Vagina (tissue), 2 donors: ENCODE measurements at regions not wholly inside any gene's neighbourhood (a gene's known extent, or its start where the extent isn't known, plus 50 kb on each side); places are given as distances from the start of the nearest gene placed in this dataset.

Experiments
- POLR2A ChIP-seq, 2 donors: fragments of 450-650 bp; IDR thresholded peaks; one replicate each; pipeline ENCODE4 v1.6.1; 2017; ENCODE audit warnings: antibody characterized with exemption in 2 of 2, mild to moderate bottlenecking in 2 of 2, moderate library complexity in 2 of 2
- TF ChIP-seq, protein P1 (sequence below), 3 experiments: fragments of 450-650 bp in 2 of 3; fragments of 200-600 bp in 1 of 3; sonication (generic) in 1 of 3; IDR thresholded peaks; one replicate each; pipeline ENCODE4 v1.5.1; 2017 to 2019; ENCODE audit warnings: antibody characterized with exemption in 3 of 3, mild to moderate bottlenecking in 2 of 3, moderate library complexity in 2 of 3

DNA sequence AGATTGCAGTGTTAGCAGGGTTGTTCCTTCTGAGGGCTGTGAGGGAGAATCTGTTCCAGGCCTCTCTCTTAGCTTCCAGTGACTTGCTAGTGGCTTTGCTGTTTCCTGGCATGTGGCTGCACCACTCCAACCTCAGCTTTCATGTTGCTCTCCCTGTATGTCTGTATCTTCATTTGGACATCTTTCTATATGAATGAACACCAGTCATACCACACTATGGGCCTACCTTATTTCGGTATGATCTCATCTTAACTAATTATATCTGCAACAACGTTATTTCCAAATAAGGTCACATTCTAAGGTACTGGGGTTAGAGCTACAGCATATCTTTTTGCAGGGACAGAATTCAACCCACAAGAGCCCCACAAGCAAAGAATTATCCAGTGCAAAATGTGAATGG, 356.7 kb upstream of the UMPS start:
- TF ChIP-seq, protein P1, sequence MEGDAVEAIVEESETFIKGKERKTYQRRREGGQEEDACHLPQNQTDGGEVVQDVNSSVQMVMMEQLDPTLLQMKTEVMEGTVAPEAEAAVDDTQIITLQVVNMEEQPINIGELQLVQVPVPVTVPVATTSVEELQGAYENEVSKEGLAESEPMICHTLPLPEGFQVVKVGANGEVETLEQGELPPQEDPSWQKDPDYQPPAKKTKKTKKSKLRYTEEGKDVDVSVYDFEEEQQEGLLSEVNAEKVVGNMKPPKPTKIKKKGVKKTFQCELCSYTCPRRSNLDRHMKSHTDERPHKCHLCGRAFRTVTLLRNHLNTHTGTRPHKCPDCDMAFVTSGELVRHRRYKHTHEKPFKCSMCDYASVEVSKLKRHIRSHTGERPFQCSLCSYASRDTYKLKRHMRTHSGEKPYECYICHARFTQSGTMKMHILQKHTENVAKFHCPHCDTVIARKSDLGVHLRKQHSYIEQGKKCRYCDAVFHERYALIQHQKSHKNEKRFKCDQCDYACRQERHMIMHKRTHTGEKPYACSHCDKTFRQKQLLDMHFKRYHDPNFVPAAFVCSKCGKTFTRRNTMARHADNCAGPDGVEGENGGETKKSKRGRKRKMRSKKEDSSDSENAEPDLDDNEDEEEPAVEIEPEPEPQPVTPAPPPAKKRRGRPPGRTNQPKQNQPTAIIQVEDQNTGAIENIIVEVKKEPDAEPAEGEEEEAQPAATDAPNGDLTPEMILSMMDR (IDR thresholded peaks at IDR 0.05): no peak
- TF ChIP-seq POLR2A (IDR thresholded peaks at IDR 0.05): no peak
